GM19025 (cell line): ENCODE measurements at regions not wholly inside any gene's neighbourhood (a gene's known extent, or its start where the extent isn't known, plus 50 kb on each side); places are given as distances from the start of the nearest gene placed in this dataset.
"Not testable (repeated sequence)": the region's sequence is repeated elsewhere in the genome, so short reads cannot be mapped to it uniquely, and the experiment has no call there.

ENCODE experiments used
- ATAC-seq: cut with Tn5 transposase; IDR thresholded peaks from one replicate; pipeline ENCODE4 v1.9.1; 2021; ENCODE audit warnings: mild to moderate bottlenecking, low read depth, moderate library complexity; ENCODE audit not compliant: unreplicated experiment

DNA sequence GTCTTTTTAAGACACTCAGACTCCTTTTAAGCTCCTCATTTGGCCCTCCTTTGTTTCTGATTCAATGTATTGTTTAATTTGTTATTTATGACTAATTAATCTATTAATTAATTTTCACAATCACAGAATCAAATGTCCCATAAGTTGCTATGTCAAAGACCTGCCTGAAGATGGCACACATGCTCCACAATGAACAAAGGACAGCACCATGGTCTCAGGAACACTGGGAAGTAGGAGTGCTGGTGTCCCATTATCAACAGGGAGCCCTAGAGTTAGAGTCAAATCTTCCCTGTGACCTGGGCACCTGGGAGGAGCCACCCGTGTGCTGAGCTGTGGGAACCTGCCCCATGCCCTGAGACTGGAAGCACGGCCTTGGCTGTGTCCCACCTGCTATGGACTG, 1164.3 kb downstream of the RPIA start:
- ATAC-seq: not testable (repeated sequence)

GRCh38 chr2:89856305-89856704, 1164.8 kb downstream of the RPIA start:
- not testable (repeated sequence) for ATAC-seq

DNA sequence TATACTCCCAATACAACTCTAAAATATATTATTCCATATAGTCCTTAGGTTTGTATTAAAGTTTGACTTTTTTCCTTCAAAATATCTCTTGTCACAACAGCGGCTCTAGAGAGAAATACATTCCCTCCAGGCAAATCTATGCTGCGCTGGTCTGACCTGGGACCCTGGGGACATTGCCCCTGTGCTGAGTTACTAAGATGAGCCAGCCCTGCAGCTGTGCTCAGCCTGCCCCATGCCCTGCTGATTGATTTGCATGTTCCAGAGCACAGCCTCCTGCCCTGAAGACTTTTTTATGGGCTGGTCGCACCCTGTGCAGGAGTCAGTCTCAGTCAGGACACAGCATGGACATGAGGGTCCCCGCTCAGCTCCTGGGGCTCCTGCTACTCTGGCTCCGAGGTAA, 1170.7 kb downstream of the RPIA start:
- not testable (repeated sequence) for ATAC-seq

DNA sequence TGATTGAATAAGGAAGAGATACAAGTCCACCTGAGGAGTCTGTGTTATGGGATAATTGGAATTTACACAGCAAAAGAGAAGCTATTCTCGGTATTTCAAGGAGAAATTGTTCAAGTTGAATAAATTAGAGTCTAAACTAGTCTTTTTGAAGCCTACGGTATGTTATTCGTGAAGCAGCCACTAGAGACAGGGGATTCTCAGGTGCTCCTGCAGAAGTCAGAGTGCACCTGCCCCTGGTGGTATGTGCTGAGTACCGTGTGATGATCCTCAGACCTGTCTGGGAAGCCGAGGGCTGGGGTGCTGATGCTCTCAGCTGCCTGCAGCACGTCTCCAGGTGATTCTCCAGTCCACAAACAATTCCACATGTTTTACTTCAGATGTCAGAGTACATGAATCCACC, 1171.7 kb downstream of the RPIA start:
- not testable (repeated sequence) for ATAC-seq

- not testable (repeated sequence) for ATAC-seq
These were observed 1183.5 kb downstream of the RPIA start for GRCh38 chr2:89874810-89875595.

DNA sequence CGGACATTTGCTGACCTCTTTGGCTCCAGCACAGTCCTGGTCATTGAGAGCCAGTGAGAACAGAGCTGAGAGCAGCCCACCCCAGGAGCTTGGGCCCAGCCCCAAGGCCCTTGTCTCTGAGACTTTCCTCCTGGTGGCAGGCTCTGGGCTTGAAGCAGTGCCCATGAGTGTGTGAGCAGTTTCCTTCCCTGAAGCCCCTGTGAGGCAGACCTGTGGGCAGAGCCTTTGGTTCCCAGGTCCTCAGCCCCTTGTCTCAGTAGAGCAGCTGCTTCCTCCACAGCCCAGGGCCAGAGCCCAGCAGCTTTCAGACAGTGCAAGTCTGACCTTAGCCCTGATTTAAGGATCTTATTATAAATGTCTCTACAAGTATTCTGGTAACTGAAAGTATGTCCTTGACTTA, 1185.0 kb downstream of the RPIA start:
- ATAC-seq: not testable (repeated sequence)

DNA sequence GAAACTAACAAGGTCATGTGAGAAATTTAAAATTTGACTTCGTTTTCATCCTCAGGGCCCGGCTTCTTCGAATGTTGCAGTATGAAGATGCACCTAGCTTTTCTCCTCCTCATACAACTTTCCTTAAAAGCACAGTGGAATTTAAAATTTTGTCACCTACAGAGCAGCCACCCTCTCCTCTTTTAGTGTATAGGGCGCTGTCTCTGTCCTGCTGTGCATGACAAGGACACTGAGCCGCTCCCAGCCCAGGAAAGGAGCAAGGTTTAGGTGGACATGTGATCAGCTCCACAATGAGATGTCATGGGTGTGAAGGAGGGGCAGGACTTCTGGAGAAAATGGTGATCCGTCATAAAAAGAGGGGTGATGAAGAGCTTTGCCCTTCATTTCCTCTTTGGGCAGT, 1185.4 kb downstream of the RPIA start:
- ATAC-seq: not testable (repeated sequence)

GRCh38 chr2:89882880-89883279, 1191.4 kb downstream of the RPIA start:
- not testable (repeated sequence) for ATAC-seq

DNA sequence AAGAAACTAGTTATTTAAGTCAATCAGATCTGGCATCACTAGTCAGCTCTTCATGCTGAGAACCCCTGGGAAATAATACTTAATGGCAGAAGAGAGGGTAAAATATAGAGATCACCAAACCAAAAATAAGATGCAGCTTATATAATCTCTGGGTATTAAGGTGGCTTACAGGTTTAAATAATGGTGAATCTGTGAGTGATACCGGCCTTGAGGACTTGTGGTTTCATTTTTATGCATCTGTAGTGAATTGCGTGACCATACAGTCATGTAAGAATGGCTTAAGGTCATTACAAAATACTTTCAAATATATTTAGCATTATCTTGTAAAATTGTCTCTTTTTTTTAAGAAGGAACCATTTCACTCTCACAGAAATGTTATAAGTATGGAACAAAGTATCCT, 1192.2 kb downstream of the RPIA start:
- ATAC-seq: not testable (repeated sequence)

DNA sequence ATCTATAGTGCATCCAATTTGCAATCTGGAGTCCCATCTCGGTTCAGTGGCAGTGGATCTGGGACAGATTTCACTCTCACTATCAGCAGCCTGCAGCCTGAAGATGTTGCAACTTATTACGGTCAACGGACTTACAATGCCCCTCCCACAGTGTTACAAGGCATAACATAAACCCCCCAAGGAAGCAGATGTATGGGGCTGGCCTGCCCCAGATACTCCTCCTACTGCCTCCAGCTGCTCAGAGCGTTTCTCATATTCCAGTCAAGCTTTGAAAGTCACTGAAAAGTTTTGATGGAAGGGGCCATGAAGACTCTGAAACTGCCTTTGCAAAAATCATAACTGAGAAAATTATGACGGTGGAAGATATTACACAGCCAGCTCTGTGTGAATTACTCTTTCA, 1193.6 kb downstream of the RPIA start:
- ATAC-seq: not testable (repeated sequence)

DNA sequence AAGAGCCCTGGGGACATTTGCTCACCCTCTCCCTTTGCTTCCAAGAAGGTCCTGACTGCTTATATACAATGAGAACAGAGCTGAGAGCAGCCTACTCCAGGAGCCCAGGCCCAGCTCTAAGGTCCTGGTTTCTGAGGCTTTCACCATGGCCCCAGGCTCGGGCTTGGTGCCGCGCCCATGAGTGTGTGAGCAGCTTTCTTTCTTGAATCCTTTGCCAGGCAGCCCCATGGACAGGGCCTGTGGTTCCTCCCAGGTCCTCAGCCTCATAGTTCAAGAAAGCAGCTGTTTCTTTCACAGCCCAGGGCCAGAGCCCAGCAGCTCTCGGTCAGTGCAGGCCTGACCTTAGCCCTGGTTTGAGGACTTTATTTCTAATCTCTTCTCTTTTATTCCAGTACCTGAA, 1197.2 kb downstream of the RPIA start:
- ATAC-seq: not testable (repeated sequence)

- ATAC-seq: not testable (repeated sequence)
These were observed 1198.8 kb downstream of the RPIA start for GRCh38 chr2:89890185-89890773.

GRCh38 chr2:89894988-89895387, 1203.5 kb downstream of the RPIA start:
- ATAC-seq: not testable (repeated sequence)

DNA sequence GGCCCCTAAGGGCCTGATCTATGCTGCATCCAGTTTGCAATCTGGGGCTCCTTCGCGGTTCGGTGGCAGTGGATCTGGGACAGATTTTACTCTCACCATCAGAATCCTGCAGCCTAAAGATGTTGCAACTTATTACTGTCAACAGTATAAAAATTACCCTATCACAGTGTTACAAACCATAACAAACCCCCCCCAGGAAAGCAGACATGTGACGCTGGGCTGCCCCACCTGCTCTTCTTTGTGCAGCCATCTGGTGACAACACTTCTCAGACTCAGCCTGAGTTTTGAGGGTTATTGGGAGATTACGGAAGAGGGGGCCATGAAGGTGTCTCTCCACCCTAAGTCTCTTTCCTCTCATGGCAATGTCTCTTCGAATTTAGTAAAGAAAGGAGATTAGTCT, 1204.2 kb downstream of the RPIA start:
- ATAC-seq: not testable (repeated sequence)

DNA sequence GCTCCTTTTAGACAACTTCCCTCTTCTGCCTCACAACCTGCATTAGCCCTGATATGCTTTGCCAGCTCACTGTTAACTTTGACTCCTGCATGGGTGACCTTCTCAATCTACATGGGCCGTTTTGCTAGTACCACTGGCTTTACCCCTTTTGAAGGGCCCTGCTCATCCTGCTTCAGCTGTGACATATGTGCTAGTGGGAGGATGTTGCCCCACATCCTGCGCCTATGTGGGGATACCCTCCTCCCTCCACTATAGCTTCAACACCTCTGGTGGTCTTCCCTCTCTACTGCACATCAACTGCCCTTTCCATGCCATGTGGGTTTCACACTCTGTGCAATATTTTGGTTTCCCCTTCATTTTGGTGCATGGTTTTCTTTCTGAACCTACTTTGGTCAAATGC, 1235.5 kb downstream of the RPIA start:
- ATAC-seq: not testable (repeated sequence)

GRCh38 chr2:89935436-89935835, 1244.0 kb downstream of the RPIA start:
- not testable (repeated sequence) for ATAC-seq

- not testable (repeated sequence) for ATAC-seq
These were observed 1244.5 kb downstream of the RPIA start for GRCh38 chr2:89936011-89936410.

DNA sequence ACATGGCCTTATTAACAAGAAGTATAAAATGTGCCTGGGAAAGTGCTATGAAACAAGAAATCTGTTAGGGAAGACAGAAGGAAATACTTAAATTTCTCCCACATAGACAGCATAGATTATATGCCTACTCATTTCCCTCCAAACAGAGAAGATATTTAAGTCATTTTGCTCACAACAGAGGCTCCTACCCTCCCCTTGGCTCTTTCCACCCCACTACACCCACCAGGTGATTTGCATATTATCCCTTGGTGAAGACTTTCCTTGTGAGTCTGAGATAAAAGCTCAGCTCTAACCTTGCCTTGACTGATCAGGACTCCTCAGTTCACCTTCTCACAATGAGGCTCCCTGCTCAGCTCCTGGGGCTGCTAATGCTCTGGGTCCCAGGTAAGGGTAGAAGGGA, 1245.1 kb downstream of the RPIA start:
- not testable (repeated sequence) for ATAC-seq

DNA sequence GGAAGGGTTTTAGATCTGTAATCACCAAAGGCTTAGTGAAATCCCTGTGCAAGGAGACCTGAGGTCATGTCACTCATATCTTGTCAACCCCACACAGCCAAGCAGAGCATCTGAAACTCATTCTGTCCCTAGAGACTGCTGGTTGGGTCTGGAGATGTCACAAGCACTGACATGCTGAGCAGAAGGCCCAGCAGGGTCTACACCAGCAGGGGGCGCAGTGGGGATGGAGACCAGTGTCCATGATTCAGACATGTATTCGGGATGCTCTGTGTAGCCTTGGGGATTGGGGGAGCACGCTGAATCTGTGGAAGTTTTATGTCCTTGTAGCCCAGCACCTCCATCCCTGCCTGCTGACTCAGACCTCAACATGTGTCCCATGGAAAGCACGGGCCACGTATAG, 1247.3 kb downstream of the RPIA start:
- ATAC-seq: peak; percentile 93

- ATAC-seq: not testable (repeated sequence)
These were observed 1252.8 kb downstream of the RPIA start for GRCh38 chr2:89944267-89944666.

DNA sequence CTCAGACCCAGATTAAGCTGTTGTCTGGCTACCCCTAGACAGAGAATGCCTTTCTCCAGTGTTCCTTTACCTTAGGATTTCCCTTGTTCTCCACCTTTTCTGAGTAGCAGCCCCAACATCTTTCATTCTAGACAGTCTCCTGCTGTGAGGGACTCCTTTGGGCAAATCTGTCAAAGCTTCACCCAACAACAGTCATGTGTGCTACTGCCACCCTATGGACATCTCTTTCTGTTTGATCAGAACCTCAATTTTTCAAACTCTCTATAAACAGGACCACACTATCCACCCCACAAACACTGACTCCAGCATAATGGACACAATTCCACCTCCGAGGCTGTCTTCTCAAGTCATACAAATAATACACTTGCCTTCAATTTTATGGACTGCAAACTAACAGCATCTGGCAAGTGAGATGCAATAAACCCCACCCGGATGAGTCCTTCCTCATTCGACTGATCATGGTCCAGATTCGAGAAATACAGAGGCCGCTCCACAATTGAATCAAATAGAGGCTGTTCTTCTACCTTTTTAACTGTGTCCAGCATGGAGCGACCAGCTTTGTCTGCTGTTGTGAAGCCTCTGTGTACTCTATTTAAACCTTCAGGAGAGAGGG, 1253.6 kb downstream of the RPIA start:
- not testable (repeated sequence) for ATAC-seq
